ENCODE measurements at regions not wholly inside any gene's neighbourhood (a gene's known extent, or its start where the extent isn't known, plus 50 kb on each side); places are given as distances from the start of the nearest gene placed in this dataset.

DNA sequence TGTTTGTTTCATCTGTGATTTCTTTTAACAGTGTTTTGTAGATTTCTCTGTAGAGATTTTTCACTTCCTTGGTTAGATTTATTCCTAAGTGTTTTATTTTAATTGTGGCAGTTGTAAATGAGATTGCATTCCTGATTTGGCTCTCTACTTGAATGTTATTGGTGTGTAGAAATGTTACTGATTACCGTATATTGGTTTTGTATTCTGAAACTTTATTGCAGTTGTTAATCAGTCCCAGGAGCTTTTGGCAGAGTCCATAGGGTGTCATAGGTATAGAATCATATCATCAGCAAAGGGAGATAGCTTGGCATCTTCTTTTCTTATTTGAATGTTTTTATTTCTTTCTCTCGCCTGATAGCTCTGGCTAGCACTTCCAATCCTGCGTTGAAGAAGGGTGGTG, 1386.7 kb downstream of the SLITRK5 start (continued):
- TF ChIP-seq, protein P1, sequence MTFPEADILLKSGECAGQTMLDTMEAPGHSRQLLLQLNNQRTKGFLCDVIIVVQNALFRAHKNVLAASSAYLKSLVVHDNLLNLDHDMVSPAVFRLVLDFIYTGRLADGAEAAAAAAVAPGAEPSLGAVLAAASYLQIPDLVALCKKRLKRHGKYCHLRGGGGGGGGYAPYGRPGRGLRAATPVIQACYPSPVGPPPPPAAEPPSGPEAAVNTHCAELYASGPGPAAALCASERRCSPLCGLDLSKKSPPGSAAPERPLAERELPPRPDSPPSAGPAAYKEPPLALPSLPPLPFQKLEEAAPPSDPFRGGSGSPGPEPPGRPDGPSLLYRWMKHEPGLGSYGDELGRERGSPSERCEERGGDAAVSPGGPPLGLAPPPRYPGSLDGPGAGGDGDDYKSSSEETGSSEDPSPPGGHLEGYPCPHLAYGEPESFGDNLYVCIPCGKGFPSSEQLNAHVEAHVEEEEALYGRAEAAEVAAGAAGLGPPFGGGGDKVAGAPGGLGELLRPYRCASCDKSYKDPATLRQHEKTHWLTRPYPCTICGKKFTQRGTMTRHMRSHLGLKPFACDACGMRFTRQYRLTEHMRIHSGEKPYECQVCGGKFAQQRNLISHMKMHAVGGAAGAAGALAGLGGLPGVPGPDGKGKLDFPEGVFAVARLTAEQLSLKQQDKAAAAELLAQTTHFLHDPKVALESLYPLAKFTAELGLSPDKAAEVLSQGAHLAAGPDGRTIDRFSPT (tag by site-specific recombination; IDR thresholded peaks at IDR 0.05) = no peak
- TF ChIP-seq HOXA7 (CRISPR knock-in tag; IDR thresholded peaks at IDR 0.05; ENCODE audit: borderline replicate concordance) = no peak
- no peak for TF ChIP-seq SETDB1 (IDR thresholded peaks at IDR 0.05; ENCODE audit: insufficient read length, low read length)
- TF ChIP-seq, protein P2, sequence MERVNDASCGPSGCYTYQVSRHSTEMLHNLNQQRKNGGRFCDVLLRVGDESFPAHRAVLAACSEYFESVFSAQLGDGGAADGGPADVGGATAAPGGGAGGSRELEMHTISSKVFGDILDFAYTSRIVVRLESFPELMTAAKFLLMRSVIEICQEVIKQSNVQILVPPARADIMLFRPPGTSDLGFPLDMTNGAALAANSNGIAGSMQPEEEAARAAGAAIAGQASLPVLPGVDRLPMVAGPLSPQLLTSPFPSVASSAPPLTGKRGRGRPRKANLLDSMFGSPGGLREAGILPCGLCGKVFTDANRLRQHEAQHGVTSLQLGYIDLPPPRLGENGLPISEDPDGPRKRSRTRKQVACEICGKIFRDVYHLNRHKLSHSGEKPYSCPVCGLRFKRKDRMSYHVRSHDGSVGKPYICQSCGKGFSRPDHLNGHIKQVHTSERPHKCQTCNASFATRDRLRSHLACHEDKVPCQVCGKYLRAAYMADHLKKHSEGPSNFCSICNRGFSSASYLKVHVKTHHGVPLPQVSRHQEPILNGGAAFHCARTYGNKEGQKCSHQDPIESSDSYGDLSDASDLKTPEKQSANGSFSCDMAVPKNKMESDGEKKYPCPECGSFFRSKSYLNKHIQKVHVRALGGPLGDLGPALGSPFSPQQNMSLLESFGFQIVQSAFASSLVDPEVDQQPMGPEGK (tag by site-specific recombination; IDR thresholded peaks at IDR 0.05) = no peak
- TF ChIP-seq, protein P3, sequence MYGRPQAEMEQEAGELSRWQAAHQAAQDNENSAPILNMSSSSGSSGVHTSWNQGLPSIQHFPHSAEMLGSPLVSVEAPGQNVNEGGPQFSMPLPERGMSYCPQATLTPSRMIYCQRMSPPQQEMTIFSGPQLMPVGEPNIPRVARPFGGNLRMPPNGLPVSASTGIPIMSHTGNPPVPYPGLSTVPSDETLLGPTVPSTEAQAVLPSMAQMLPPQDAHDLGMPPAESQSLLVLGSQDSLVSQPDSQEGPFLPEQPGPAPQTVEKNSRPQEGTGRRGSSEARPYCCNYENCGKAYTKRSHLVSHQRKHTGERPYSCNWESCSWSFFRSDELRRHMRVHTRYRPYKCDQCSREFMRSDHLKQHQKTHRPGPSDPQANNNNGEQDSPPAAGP (tag by site-specific recombination; IDR thresholded peaks at IDR 0.05) = no peak

DNA sequence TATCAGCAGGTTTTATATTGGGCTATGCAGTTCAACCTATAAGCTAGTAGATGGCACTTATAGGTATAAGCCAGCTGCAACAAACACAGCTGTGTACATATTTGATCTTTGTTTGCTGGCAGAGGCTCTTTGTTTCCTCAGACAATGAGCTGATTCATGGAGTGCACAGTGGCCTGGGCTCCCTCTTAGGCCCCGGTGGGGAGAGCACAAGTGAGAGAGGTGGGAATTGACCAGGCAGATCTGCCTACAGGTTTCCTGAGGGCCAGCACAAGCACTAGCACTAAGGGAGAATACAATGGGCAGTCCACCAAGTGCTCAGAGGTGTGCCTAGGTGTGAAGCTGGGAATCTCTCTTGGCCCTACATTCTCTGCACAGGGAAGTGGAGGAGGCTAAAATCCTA, 1390.7 kb downstream of the SLITRK5 start:
- no peak overlapping the region for H3K4me3 ChIP-seq (ENCODE audit: low read depth, low read length)
- POLR2A ChIA-PET = no interaction called here
- CTCF ChIA-PET = no interaction called here

DNA sequence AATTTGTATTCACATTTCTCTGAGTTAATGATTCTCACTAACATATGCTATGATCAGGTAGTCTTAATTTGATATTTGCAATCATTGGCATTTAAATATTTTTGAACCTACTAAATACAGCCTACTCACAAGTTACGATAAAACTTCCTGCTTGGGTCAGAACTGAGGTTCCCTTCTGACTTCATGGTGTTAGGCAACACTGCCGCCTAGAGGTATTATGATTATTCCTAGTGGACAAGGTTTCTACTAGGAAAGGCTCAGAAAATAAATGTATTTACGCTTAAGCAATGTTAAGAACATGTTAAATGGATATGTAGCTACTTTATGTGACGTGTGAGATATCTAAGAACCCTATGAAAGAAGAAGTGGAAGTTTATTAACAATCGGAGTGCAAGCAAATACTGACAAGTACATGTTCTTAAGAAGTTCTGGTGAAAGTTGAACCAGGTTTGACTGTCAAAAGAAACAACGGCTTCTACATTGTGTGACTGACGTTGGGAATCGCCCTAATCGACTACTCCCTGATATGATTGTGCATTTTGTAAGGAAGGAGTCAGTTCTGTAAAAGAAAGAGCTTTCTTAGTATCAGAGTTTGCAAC, 1395.8 kb downstream of the SLITRK5 start:
- CTCF ChIA-PET = interaction anchor here (0.7 to 1.1 kb wide), 4 partner anchors 8 to 104 kb away, joined by 3 to 4 read pairs (median 4); no protein-coding TSS in a partner anchor
- POLR2A ChIA-PET = no interaction called here
- H3K4me1 ChIP-seq (ENCODE audit: control insufficient read depth, insufficient read depth, low read length) = no peaks in the 10 kb centered on the region
- H3K36me3 ChIP-seq (ENCODE audit: control insufficient read depth in 2 of 2, insufficient read depth in 1 of 2, low read length in 2 of 2) = no peaks in the 10 kb centered on the region
- no peak overlapping the region for H3K27ac ChIP-seq (ENCODE audit: extremely low read depth, low read depth, low read length)
- no peaks in the 10 kb centered on the region for H3K9me3 ChIP-seq (ENCODE audit: control insufficient read depth, insufficient read depth, low read depth, low read length)
- TF ChIP-seq, protein P4, sequence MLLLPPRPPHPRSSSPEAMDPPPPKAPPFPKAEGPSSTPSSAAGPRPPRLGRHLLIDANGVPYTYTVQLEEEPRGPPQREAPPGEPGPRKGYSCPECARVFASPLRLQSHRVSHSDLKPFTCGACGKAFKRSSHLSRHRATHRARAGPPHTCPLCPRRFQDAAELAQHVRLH (tag by site-specific recombination; IDR thresholded peaks at IDR 0.05) = no peak
- TF ChIP-seq ZFHX2 (tag by site-specific recombination; conservative IDR thresholded peaks at IDR 0.05) (no peak), ZNF169 (tag by site-specific recombination; IDR thresholded peaks at IDR 0.05) (no peak), ZNF292 (tag by site-specific recombination; IDR thresholded peaks at IDR 0.05; ENCODE audit: borderline replicate concordance, low read depth) (no peak), ZNF560 (tag by site-specific recombination; IDR thresholded peaks at IDR 0.05; ENCODE audit: borderline replicate concordance) (no peak), ZNF654 (tag by site-specific recombination; IDR thresholded peaks at IDR 0.05; ENCODE audit: low read depth) (peak; percentile 52), ZNF138 (tag by site-specific recombination; IDR thresholded peaks at IDR 0.05; ENCODE audit: borderline replicate concordance) (no peak)
- TF ChIP-seq, protein P2 (tag by site-specific recombination; IDR thresholded peaks at IDR 0.05) = no peak
- H3K4me3 ChIP-seq (ENCODE audit: low read depth, low read length) = no peak overlapping the region

More for the DNA sequence above, 1390.7 kb downstream of the SLITRK5 start:
- Histone ChIP-seq H3K27ac (ENCODE audit: extremely low read depth, low read depth, low read length) (no peak overlapping the region), H3K36me3 (ENCODE audit: control insufficient read depth in 2 of 2, insufficient read depth in 1 of 2, low read length in 2 of 2) (no peaks in the 10 kb centered on the region), H3K9me3 (ENCODE audit: control insufficient read depth, insufficient read depth, low read depth, low read length) (no peaks in the 10 kb centered on the region), H3K4me1 (ENCODE audit: control insufficient read depth, insufficient read depth, low read length) (no peaks in the 10 kb centered on the region)
- no peak for TF ChIP-seq SP3 (tag by site-specific recombination; IDR thresholded peaks at IDR 0.05)
- TF ChIP-seq ZNF521 (tag by site-specific recombination; IDR thresholded peaks at IDR 0.05) = no peak
- TF ChIP-seq, protein P5, sequence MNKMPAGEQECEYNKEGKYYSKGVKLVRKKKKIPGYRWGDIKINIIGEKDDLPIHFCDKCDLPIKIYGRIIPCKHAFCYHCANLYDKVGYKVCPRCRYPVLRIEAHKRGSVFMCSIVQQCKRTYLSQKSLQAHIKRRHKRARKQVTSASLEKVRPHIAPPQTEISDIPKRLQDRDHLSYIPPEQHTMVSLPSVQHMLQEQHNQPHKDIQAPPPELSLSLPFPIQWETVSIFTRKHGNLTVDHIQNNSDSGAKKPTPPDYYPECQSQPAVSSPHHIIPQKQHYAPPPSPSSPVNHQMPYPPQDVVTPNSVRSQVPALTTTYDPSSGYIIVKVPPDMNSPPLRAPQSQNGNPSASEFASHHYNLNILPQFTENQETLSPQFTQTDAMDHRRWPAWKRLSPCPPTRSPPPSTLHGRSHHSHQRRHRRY (tag by site-specific recombination; IDR thresholded peaks at IDR 0.05) = no peak
- TF ChIP-seq HOXD13 (CRISPR knock-in tag; IDR thresholded peaks at IDR 0.05; ENCODE audit: borderline replicate concordance) = no peak
- no peak for TF ChIP-seq ZNF658 (tag by site-specific recombination; IDR thresholded peaks at IDR 0.05)
- TF ChIP-seq, protein P6, sequence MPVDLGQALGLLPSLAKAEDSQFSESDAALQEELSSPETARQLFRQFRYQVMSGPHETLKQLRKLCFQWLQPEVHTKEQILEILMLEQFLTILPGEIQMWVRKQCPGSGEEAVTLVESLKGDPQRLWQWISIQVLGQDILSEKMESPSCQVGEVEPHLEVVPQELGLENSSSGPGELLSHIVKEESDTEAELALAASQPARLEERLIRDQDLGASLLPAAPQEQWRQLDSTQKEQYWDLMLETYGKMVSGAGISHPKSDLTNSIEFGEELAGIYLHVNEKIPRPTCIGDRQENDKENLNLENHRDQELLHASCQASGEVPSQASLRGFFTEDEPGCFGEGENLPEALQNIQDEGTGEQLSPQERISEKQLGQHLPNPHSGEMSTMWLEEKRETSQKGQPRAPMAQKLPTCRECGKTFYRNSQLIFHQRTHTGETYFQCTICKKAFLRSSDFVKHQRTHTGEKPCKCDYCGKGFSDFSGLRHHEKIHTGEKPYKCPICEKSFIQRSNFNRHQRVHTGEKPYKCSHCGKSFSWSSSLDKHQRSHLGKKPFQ (tag by site-specific recombination; IDR thresholded peaks at IDR 0.05) = no peak
- TF ChIP-seq ZBTB8A (tag by site-specific recombination; IDR thresholded peaks at IDR 0.05) = no peak
- TF ChIP-seq ZNF660 (tag by site-specific recombination; IDR thresholded peaks at IDR 0.05) = no peak
- no peak for TF ChIP-seq ZNF221 (tag by site-specific recombination; IDR thresholded peaks at IDR 0.05; ENCODE audit: borderline replicate concordance)
- no peak for TF ChIP-seq HOXA7 (CRISPR knock-in tag; IDR thresholded peaks at IDR 0.05; ENCODE audit: borderline replicate concordance)

Measured in HEK293 (cell line).